ENCODE measurements at regions not wholly inside any gene's neighbourhood (a gene's known extent, or its start where the extent isn't known, plus 50 kb on each side); places are given as distances from the start of the nearest gene placed in this dataset.

DNA sequence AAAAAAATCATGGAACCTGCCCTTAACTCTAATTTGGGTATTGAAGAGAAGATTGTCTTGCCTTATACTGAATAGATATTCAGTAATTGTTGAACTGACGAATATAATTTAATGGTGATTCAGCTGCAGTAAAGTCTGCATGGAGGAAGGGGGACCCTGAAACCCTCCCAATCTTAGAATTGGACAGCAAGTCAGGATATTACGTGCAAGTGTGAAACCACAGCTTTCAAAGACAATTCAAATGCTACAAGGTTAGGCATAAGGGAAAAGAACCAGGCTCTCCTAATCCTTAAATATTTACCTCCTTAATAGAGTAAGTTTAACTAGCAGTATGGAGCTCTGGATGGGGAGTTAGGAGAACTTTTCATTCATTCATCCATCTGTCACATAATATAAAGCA, 226.9 kb upstream of the TNP1 start:
- ChIA-PET CTCF (interaction anchor here (0.8 kb wide), 1 partner anchor 182 kb away, joined by 3 read pairs; no protein-coding TSS in a partner anchor), POLR2A (no interaction called here)
- no TSS peak for BruUV-seq (replicated peaks)
- Histone ChIP-seq H3K9me3 (ENCODE audit: control insufficient read depth, insufficient read depth, low read depth, low read length) (no peaks in the 10 kb centered on the region), H3K27ac (ENCODE audit: low read length) (no peak overlapping the region), H3K36me3 (ENCODE audit: control insufficient read depth, insufficient read depth, low read length) (no peaks in the 10 kb centered on the region), H3K27me3 (ENCODE audit: control insufficient read depth, insufficient read depth, low read length) (no peaks in the 10 kb centered on the region), H3K4me3 (ENCODE audit: low read depth in 2 of 2, low read length in 2 of 2) (no peak overlapping the region), H3K4me1 (ENCODE audit: control insufficient read depth, insufficient read depth, low read length) (no peaks in the 10 kb centered on the region)
- ATAC-seq (no peak), DNase-seq (ENCODE audit: low read depth, low spot score) (no peak)
- TF ChIP-seq, protein P1, sequence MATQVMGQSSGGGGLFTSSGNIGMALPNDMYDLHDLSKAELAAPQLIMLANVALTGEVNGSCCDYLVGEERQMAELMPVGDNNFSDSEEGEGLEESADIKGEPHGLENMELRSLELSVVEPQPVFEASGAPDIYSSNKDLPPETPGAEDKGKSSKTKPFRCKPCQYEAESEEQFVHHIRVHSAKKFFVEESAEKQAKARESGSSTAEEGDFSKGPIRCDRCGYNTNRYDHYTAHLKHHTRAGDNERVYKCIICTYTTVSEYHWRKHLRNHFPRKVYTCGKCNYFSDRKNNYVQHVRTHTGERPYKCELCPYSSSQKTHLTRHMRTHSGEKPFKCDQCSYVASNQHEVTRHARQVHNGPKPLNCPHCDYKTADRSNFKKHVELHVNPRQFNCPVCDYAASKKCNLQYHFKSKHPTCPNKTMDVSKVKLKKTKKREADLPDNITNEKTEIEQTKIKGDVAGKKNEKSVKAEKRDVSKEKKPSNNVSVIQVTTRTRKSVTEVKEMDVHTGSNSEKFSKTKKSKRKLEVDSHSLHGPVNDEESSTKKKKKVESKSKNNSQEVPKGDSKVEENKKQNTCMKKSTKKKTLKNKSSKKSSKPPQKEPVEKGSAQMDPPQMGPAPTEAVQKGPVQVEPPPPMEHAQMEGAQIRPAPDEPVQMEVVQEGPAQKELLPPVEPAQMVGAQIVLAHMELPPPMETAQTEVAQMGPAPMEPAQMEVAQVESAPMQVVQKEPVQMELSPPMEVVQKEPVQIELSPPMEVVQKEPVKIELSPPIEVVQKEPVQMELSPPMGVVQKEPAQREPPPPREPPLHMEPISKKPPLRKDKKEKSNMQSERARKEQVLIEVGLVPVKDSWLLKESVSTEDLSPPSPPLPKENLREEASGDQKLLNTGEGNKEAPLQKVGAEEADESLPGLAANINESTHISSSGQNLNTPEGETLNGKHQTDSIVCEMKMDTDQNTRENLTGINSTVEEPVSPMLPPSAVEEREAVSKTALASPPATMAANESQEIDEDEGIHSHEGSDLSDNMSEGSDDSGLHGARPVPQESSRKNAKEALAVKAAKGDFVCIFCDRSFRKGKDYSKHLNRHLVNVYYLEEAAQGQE (IDR thresholded peaks at IDR 0.05; ENCODE audit: insufficient read depth in 1 of 2, low read depth in 2 of 2, low read length in 1 of 2), result no peak
- TF ChIP-seq CTCF (IDR thresholded peaks at IDR 0.05) (no peak), TCF7L2 (IDR thresholded peaks at IDR 0.05; ENCODE audit: low read depth, low read length) (no peak), SIN3A (IDR thresholded peaks at IDR 0.05; ENCODE audit: borderline replicate concordance, insufficient read depth, low read depth, low read length) (no peak), POLR2AphosphoS5 (IDR thresholded peaks at IDR 0.05; ENCODE audit: low read depth, low read length) (no peak)
- intact Hi-C loops (cut with micrococcal nuclease; ENCODE audit: unreplicated experiment), result no loop called here
- in situ Hi-C loops (cut with HindIII; ENCODE audit: low pct_unique_long_range_greater_than_20kb, low sequenced_read_pairs), result no loop called here

DNA sequence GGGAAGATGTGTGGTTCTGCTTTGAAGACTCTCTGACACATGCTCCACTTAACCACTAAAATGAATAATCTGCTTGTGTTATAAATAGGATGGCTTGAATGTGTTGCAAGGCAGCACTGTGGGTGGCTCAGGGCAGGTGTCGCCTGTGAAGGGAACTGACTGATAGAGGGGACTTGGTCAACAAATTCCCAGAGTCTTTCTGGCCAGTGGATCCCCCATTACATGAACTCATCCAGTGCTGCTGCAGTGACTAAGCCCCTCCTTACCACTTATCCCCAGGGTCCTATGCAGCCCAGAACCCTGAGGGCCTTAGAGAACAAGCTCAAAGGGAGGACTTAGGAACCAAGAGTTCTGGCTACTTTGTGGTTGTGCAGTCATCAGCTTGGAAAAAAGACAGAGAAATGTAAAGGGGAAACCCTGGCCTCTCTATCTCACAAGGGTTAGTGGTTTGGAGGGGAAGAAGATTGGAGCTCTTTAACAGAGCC, 226.2 kb upstream of the TNP1 start:
- no peak for DNase-seq (ENCODE audit: low read depth, low spot score)
- in situ Hi-C loops (cut with HindIII; ENCODE audit: low pct_unique_long_range_greater_than_20kb, low sequenced_read_pairs), result no loop called here
- no peak overlapping the region for H3K27ac ChIP-seq (ENCODE audit: low read length)

More for the DNA sequence above, 226.2 kb upstream of the TNP1 start:
- no peaks in the 10 kb centered on the region for H3K9me3 ChIP-seq (ENCODE audit: control insufficient read depth, insufficient read depth, low read depth, low read length)
- TF ChIP-seq CTCF (IDR thresholded peaks at IDR 0.05) (no peak), TCF7L2 (IDR thresholded peaks at IDR 0.05; ENCODE audit: low read depth, low read length) (no peak), POLR2AphosphoS5 (IDR thresholded peaks at IDR 0.05; ENCODE audit: low read depth, low read length) (no peak), SIN3A (IDR thresholded peaks at IDR 0.05; ENCODE audit: borderline replicate concordance, insufficient read depth, low read depth, low read length) (no peak)
- TF ChIP-seq, protein P1 (IDR thresholded peaks at IDR 0.05; ENCODE audit: insufficient read depth in 1 of 2, low read depth in 2 of 2, low read length in 1 of 2), result no peak
- H3K27me3 ChIP-seq (ENCODE audit: control insufficient read depth, insufficient read depth, low read length), result no peaks in the 10 kb centered on the region
- intact Hi-C loops (cut with micrococcal nuclease; ENCODE audit: unreplicated experiment), result no loop called here
- H3K4me1 ChIP-seq (ENCODE audit: control insufficient read depth, insufficient read depth, low read length), result no peaks in the 10 kb centered on the region
- CTCF ChIA-PET, result no interaction called here
- POLR2A ChIA-PET, result no interaction called here
- H3K36me3 ChIP-seq (ENCODE audit: control insufficient read depth, insufficient read depth, low read length), result no peaks in the 10 kb centered on the region
- ATAC-seq, result no peak
- H3K4me3 ChIP-seq (ENCODE audit: low read depth in 2 of 2, low read length in 2 of 2), result no peak overlapping the region
- BruUV-seq (replicated peaks), result no TSS peak

All from Panc1 (cell line).